HepG2 (cell line): ENCODE measurements at regions not wholly inside any gene's neighbourhood (a gene's known extent, or its start where the extent isn't known, plus 50 kb on each side); places are given as distances from the start of the nearest gene placed in this dataset.

ENCODE experiments used
- ATAC-seq: fragments of 200-7000 bp; cut with Tn5 transposase; 3 replicates; pipeline ENCODE4 v1.9.1; 2020; ENCODE audit warnings: mild to moderate bottlenecking, moderate library complexity
- BruUV-seq: library from RNA; stranded (reverse); fragments of 400-500 nt; replicated peaks from 2 replicates; lab custom pipeline; 2021; lab: Mats Ljungman, UMichigan
- CTCF ChIA-PET: fragments of 300-600 bp; formaldehyde crosslinking; extraction: SDS; loops from one replicate; lab custom pipeline; 2021; ENCODE audit warnings: low total read pairs, inconsistent platforms, low intra/inter-chr PET ratio; lab: Yijun Ruan, JAX
- POLR2A ChIA-PET: fragments of 350-600 bp; sonication (Branson Sonifier 250); formaldehyde crosslinking; loops from one replicate; lab custom pipeline; 2020; ENCODE audit warnings: antibody characterized with exemption, inconsistent platforms; lab: Yijun Ruan, JAX
- DNase-seq: peaks from one replicate; pipeline ENCODE4 v3.0.0-alpha.2; 2015; ENCODE audit warnings: low spot score
- FAIRE-seq: peaks from 3 replicates; lab custom pipeline; 2011; peaks lifted over from hg19 to GRCh38; lab: Jason Lieb, UNC
- H2AFZ ChIP-seq: one replicate; pipeline ENCODE4 v1.6.1; 2011; ENCODE audit warnings: low read length, inconsistent platforms
- H3K27ac ChIP-seq: fragments of 300-600 bp; 3 replicates; pipeline ENCODE4 v1.8.0; 2011; ENCODE audit warnings: mixed run types, mild to moderate bottlenecking, mixed read lengths, low read length, inconsistent platforms; ENCODE audit not compliant: insufficient read depth; ENCODE audit errors: extremely low read length
- H3K27me3 ChIP-seq, 2 experiments: fragments of 200-600 bp in 1 of 2; 2 replicates in 1 of 2; 3 replicates in 1 of 2; pipeline versions ENCODE4 v1.6.0 to v1.8.0; 2011; ENCODE audit warnings: low read length in 2 of 2, mild to moderate bottlenecking in 2 of 2, moderate library complexity in 2 of 2, inconsistent platforms in 1 of 2; ENCODE audit not compliant: insufficient read depth in 2 of 2, control insufficient read depth in 1 of 2
- H3K36me3 ChIP-seq, 2 experiments: fragments of 200-600 bp in 1 of 2; replicated peaks in 1 of 2; 2 replicates in 1 of 2; 3 replicates in 1 of 2; pipeline versions ENCODE4 v1.5.1 to v1.8.0; 2011; ENCODE audit warnings: low read length in 2 of 2, inconsistent platforms in 1 of 2; ENCODE audit not compliant: insufficient read depth in 2 of 2, control insufficient read depth in 1 of 2
- H3K4me1 ChIP-seq: 2 replicates; pipeline ENCODE4 v1.5.1; 2012; ENCODE audit warnings: low read length, inconsistent platforms; ENCODE audit not compliant: insufficient read depth
- H3K4me2 ChIP-seq: 2 replicates; pipeline ENCODE4 v1.6.0; 2011; ENCODE audit warnings: low read depth, low read length, inconsistent platforms
- H3K4me3 ChIP-seq, 3 experiments: fragments of 200-600 bp in 1 of 3; sonication (generic), shearing (Covaris generic) in 1 of 3; replicated peaks in 1 of 3; 2 replicates each; pipeline ENCODE4 v1.5.1; 2011 to 2016; ENCODE audit warnings: low read length in 3 of 3, inconsistent platforms in 2 of 3, low read depth in 2 of 3, mild to moderate bottlenecking in 2 of 3, control low read depth in 1 of 3, mixed read lengths in 1 of 3; ENCODE audit not compliant: insufficient read depth in 1 of 3
- H3K79me2 ChIP-seq: one replicate; pipeline ENCODE4 v1.6.1; 2011; ENCODE audit warnings: low read length, inconsistent platforms; ENCODE audit not compliant: insufficient read depth
- H3K9ac ChIP-seq: 2 replicates; pipeline ENCODE4 v1.6.0; 2011; ENCODE audit warnings: mild to moderate bottlenecking, low read depth, low read length, inconsistent platforms; ENCODE audit not compliant: insufficient read depth
- H3K9me3 ChIP-seq: 2 replicates; pipeline ENCODE4 v1.5.1; 2012; ENCODE audit warnings: mild to moderate bottlenecking, low read length
- H4K20me1 ChIP-seq: 2 replicates; pipeline ENCODE4 v1.6.0; 2011; ENCODE audit warnings: inconsistent platforms, mild to moderate bottlenecking, low read length, moderate library complexity; ENCODE audit not compliant: insufficient read depth
- ARID5B ChIP-seq: IDR thresholded peaks from 2 replicates; pipeline ENCODE4 v1.4.0; 2020; ENCODE audit warnings: mild to moderate bottlenecking, missing genetic modification reagents
- FOXJ3 ChIP-seq: sonication (generic); formaldehyde crosslinking; IDR thresholded peaks from 2 replicates; pipeline ENCODE4 v1.4.0; 2020; ENCODE audit warnings: missing genetic modification reagents, mild to moderate bottlenecking, borderline replicate concordance
- PRMT3 ChIP-seq: sonication (generic); formaldehyde crosslinking; IDR thresholded peaks from 2 replicates; pipeline ENCODE4 v1.8.1; 2022; ENCODE audit warnings: low read depth, mild to moderate bottlenecking, moderate library complexity, missing genetic modification reagents, borderline replicate concordance
- SP2 ChIP-seq: sonication (generic); formaldehyde crosslinking; IDR thresholded peaks from 2 replicates; pipeline ENCODE4 v1.5.1; 2020; ENCODE audit warnings: mild to moderate bottlenecking, missing genetic modification reagents
- TFE3 ChIP-seq: IDR thresholded peaks from 2 replicates; pipeline ENCODE4 v1.6.1; 2016
- THAP8 ChIP-seq: sonication (generic); formaldehyde crosslinking; IDR thresholded peaks from 2 replicates; pipeline ENCODE4 v1.5.1; 2020; ENCODE audit warnings: missing genetic modification reagents, mild to moderate bottlenecking, borderline replicate concordance
- ZNF496 ChIP-seq: sonication (generic); formaldehyde crosslinking; IDR thresholded peaks from 2 replicates; pipeline ENCODE4 v1.8.1; 2023; ENCODE audit warnings: mild to moderate bottlenecking, moderate library complexity, missing genetic modification reagents; ENCODE audit not compliant: insufficient replicate concordance
- ZNF547 ChIP-seq: sonication (generic); formaldehyde crosslinking; IDR thresholded peaks from 2 replicates; pipeline ENCODE4 v1.5.1; 2020; ENCODE audit warnings: mild to moderate bottlenecking, missing genetic modification reagents
- ZNF609 ChIP-seq: sonication (generic); formaldehyde crosslinking; IDR thresholded peaks from 2 replicates; pipeline ENCODE4 v1.4.0; 2020; ENCODE audit warnings: mild to moderate bottlenecking, missing genetic modification reagents, borderline replicate concordance
- ZNF766 ChIP-seq: sonication (generic); formaldehyde crosslinking; IDR thresholded peaks from 2 replicates; pipeline ENCODE4 v1.5.0; 2020; ENCODE audit warnings: missing genetic modification reagents, borderline replicate concordance
- ZNF784 ChIP-seq: sonication (generic); formaldehyde crosslinking; IDR thresholded peaks from 2 replicates; pipeline ENCODE4 v1.5.1; 2020; ENCODE audit warnings: missing genetic modification reagents, mild to moderate bottlenecking, borderline replicate concordance
- WGBS: methylation state at CpG from one replicate; pipeline ENCODE4 v1.1.6; 2017; ENCODE audit warnings: low lambda C conversion rate; 5-methylcytosine and 5-hydroxymethylcytosine counted together
- in situ Hi-C: cut with HindIII; loops from 2 replicates; pipeline ENCODE4 v1.10.0; 2017; ENCODE audit warnings: low pct_unique_long_range_greater_than_20kb; ENCODE audit not compliant: extremely low pct_ligation_motif_present
- intact Hi-C: fragments of 100-400 bp; cut with micrococcal nuclease; formaldehyde crosslinking; loops from one replicate; pipeline ENCODE4 v1.10.0; 2022; ENCODE audit not compliant: unreplicated experiment

- no peak for TF ChIP-seq TFE3 (CRISPR knock-in tag)
- no peak for TF ChIP-seq ZNF609
These were observed 167.3 kb upstream of the GATB start (continued) for GRCh38 chr4:151928112-151928511.

GRCh38 chr4:151922811-151923210 lies 162.0 kb upstream of the GATB start:
- no peaks in the 10 kb centered on the region for H3K79me2 ChIP-seq
- intact Hi-C loops (no loop called here), in situ Hi-C loops (no loop called here)
- no peak overlapping the region for H3K4me2 ChIP-seq
- POLR2A ChIA-PET = no interaction called here
- H3K27ac ChIP-seq = no peak overlapping the region
- CTCF ChIA-PET = no interaction called here
- no peaks in the 10 kb centered on the region for H3K9me3 ChIP-seq
- no peak overlapping the region for H3K4me3 ChIP-seq
- no peaks in the 10 kb centered on the region for H3K36me3 ChIP-seq
- BruUV-seq = no TSS peak
- DNase-seq (no peak), ATAC-seq (no peak), FAIRE-seq (no peak)
- H3K9ac ChIP-seq = no peak overlapping the region
- no peaks in the 10 kb centered on the region for H4K20me1 ChIP-seq
- H3K4me1 ChIP-seq = no peaks in the 10 kb centered on the region
- WGBS = 19% methylated on average over 5 of the region's 5 CpGs
- peaks cover 0 to 5% of the 10 kb centered on the region in 2 experiments; a peak in 1 of 5 replicates for H3K27me3 ChIP-seq
- no peak overlapping the region for H2AFZ ChIP-seq
- TF ChIP-seq ZNF547 (CRISPR knock-in tag) = no peak
- TF ChIP-seq ZNF784 (CRISPR knock-in tag) = no peak
- TF ChIP-seq ZNF766 (CRISPR knock-in tag) = no peak
- no peak for TF ChIP-seq SP2 (CRISPR knock-in tag)
- no peak for TF ChIP-seq THAP8 (CRISPR knock-in tag)
- TF ChIP-seq FOXJ3 (CRISPR knock-in tag) = no peak
- TF ChIP-seq ARID5B (CRISPR knock-in tag) = no peak
- TF ChIP-seq ZNF496 (CRISPR knock-in tag) = no peak
- TF ChIP-seq PRMT3 (CRISPR knock-in tag) = no peak
